Loucy (cell line): ENCODE measurements at regions not wholly inside any gene's neighbourhood (a gene's known extent, or its start where the extent isn't known, plus 50 kb on each side); places are given as distances from the start of the nearest gene placed in this dataset.

ENCODE experiments used
- CTCF ChIP-seq: fragments of 200-600 bp; sonication (generic); conservative IDR thresholded peaks from 2 replicates; pipeline ENCODE4 v1.5.1; 2014; ENCODE audit warnings: mild to moderate bottlenecking, antibody characterized with exemption, low read length
- EZH2phosphoT487 ChIP-seq: fragments of 200-600 bp; IDR thresholded peaks from 2 replicates; pipeline ENCODE4 v1.6.1; 2018; ENCODE audit warnings: antibody characterized with exemption, mild to moderate bottlenecking, moderate library complexity, borderline replicate concordance

- TF ChIP-seq CTCF (no peak), EZH2phosphoT487 (no peak)
Observed at GRCh38 chr3:150220799-150221198, 187.3 kb upstream of the TSC22D2 start.
